Right lobe of liver (tissue), 6 donors: ENCODE measurements at regions not wholly inside any gene's neighbourhood (a gene's known extent, or its start where the extent isn't known, plus 50 kb on each side); places are given as distances from the start of the nearest gene placed in this dataset.

Experiments
- ATAC-seq, 4 donors: fragments of 200-7000 bp; cut with Tn5 transposase; one replicate each; pipeline ENCODE4 v1.9.1; 2020; ENCODE audit warnings: mild to moderate bottlenecking in 4 of 4, moderate library complexity in 4 of 4
- DNase-seq, 3 donors: peaks; one replicate each; pipeline ENCODE4 v3.0.0-alpha.2; 2020
- H3K27ac ChIP-seq, 3 donors: fragments of 200-600 bp; one replicate each; pipeline ENCODE4 v1.8.0; 2022
- H3K27me3 ChIP-seq, 2 donors: fragments of 200-600 bp; one replicate each; pipeline ENCODE4 v1.8.0; 2022
- H3K36me3 ChIP-seq, 4 donors: fragments of 200-600 bp; sonication (generic) in 1 of 4; one replicate each; pipeline versions ENCODE4 v1.5.1 to v1.8.0; 2017 to 2022; ENCODE audit warnings: control low read depth in 1 of 4
- H3K4me1 ChIP-seq, 4 donors: fragments of 200-600 bp; sonication (generic) in 1 of 4; one replicate each; pipeline versions ENCODE4 v1.5.1 to v1.8.0; 2017 to 2022; ENCODE audit warnings: control low read depth in 1 of 4
- H3K4me3 ChIP-seq, 3 donors: fragments of 200-600 bp; one replicate each; pipeline ENCODE4 v1.8.0; 2022
- H3K9me3 ChIP-seq, 4 donors: fragments of 200-600 bp; sonication (generic) in 1 of 4; one replicate each; pipeline versions ENCODE4 v1.5.1 to v1.8.0; 2017 to 2022; ENCODE audit warnings: control low read depth in 1 of 4
- CTCF ChIP-seq, 4 donors: fragments of 200-600 bp in 3 of 4; fragments of 450-650 bp in 1 of 4; IDR thresholded peaks; one replicate each; pipeline versions ENCODE4 v1.5.1 to v1.8.0; 2016 to 2022; ENCODE audit warnings: antibody characterized with exemption in 4 of 4, mild to moderate bottlenecking in 2 of 4
- POLR2A ChIP-seq: fragments of 450-650 bp; IDR thresholded peaks from one replicate; pipeline ENCODE4 v1.6.1; 2017; ENCODE audit warnings: antibody characterized with exemption, mild to moderate bottlenecking
- WGBS: methylation state at CpG from one replicate; pipeline ENCODE4 v1.1.6; 2018; ENCODE audit warnings: low coverage, low lambda C conversion rate; ENCODE audit not compliant: insufficient coverage; ENCODE audit errors: missing lambda C conversion rate; 5-methylcytosine and 5-hydroxymethylcytosine counted together
- intact Hi-C, 2 donors: fragments of 100-400 bp; cut with DNase I; formaldehyde crosslinking; loops; one replicate each; pipeline versions ENCODE4 v1.11.2 to v1.14.1; 2022
- donor health status: DM: no; HTN: yes; CAD: no.
- donor health status: DM: no; HTN: no; CAD: no.
- donor health status: DM: no; HTN: no; CAD: no.
- donor health status: DM: no; HTN: yes; CAD: no.
- donor health status: DM: no; HTN: yes; CAD: no.

GRCh38 chr5:68099327-68099726, 116.2 kb upstream of the PIK3R1 start:
- Histone ChIP-seq H3K4me1 (peaks cover 0 to 3% (median 0%) of the 10 kb centered on the region in 4 donors), H3K27ac (no peak overlapping the region), H3K9me3 (no peaks in the 10 kb centered on the region), H3K27me3 (no peaks in the 10 kb centered on the region), H3K4me3 (no peak overlapping the region), H3K36me3 (no peaks in the 10 kb centered on the region)
- intact Hi-C loops: no loop called here
- no peak for ATAC-seq
- no peak for TF ChIP-seq CTCF (IDR thresholded peaks at IDR 0.05)
- no peak for TF ChIP-seq POLR2A
- DNase-seq: no peak
- WGBS: 76% methylated on average over 4 of the region's 5 CpGs

- Histone ChIP-seq H3K27ac (no peak overlapping the region), H3K4me1 (peaks cover 0 to under 1% (median 0%) of the 10 kb centered on the region in 4 donors), H3K9me3 (no peaks in the 10 kb centered on the region), H3K27me3 (no peaks in the 10 kb centered on the region), H3K36me3 (no peaks in the 10 kb centered on the region), H3K4me3 (no peak overlapping the region)
- DNase-seq (no peak), ATAC-seq (peak in 1 of 4 donors; percentile 86)
- TF ChIP-seq POLR2A (no peak), CTCF (IDR thresholded peaks at IDR 0.05) (no peak)
- 39% methylated on average over 3 of the region's 3 CpGs for WGBS
- intact Hi-C loops: no loop called here
These were observed 121.9 kb upstream of the PIK3R1 start for GRCh38 chr5:68093455-68094159.

- no peak for TF ChIP-seq POLR2A
- no peak for TF ChIP-seq CTCF (IDR thresholded peaks at IDR 0.05)
- DNase-seq (no peak), ATAC-seq (peak in 1 of 4 donors; percentile 45)
- Histone ChIP-seq H3K27me3 (no peaks in the 10 kb centered on the region), H3K9me3 (no peaks in the 10 kb centered on the region), H3K36me3 (no peaks in the 10 kb centered on the region), H3K27ac (no peak overlapping the region), H3K4me3 (no peak overlapping the region), H3K4me1 (peaks cover 0 to 10% (median 5%) of the 10 kb centered on the region in 4 donors)
- intact Hi-C loops: no loop called here
- 61% methylated on average over 2 of the region's 3 CpGs for WGBS
These were observed 127.3 kb upstream of the PIK3R1 start for GRCh38 chr5:68088302-68088701.

GRCh38 chr5:68087866-68088265, 127.7 kb upstream of the PIK3R1 start:
- Histone ChIP-seq H3K4me3 (no peak overlapping the region), H3K27me3 (no peaks in the 10 kb centered on the region), H3K9me3 (no peaks in the 10 kb centered on the region), H3K36me3 (no peaks in the 10 kb centered on the region), H3K4me1 (peaks cover 0 to 10% (median 5%) of the 10 kb centered on the region in 4 donors), H3K27ac (no peak overlapping the region)
- WGBS: 33% methylated on average over 3 of the region's 3 CpGs
- peak in 2 of 4 donors; percentile 49 to 52 for ATAC-seq
- intact Hi-C loops: no loop called here
- no peak for TF ChIP-seq CTCF (IDR thresholded peaks at IDR 0.05)
- no peak for TF ChIP-seq POLR2A
- no peak for DNase-seq
